C4-2B (cell line): ENCODE measurements at regions not wholly inside any gene's neighbourhood (a gene's known extent, or its start where the extent isn't known, plus 50 kb on each side); places are given as distances from the start of the nearest gene placed in this dataset.

Experiments
- CTCF ChIP-seq: fragments of 450-650 bp; conservative IDR thresholded peaks from 2 replicates; pipeline ENCODE4 v1.5.1; 2017; ENCODE audit warnings: mild to moderate bottlenecking
- ZFX ChIP-seq: fragments of 450-650 bp; IDR thresholded peaks from 2 replicates; pipeline ENCODE4 v1.6.1; 2017

GRCh38 chrX:39169976-39170375 is 368.7 kb downstream of the MID1IP1 start:
- TF ChIP-seq CTCF (no peak), ZFX (no peak)
